ENCODE measurements at regions not wholly inside any gene's neighbourhood (a gene's known extent, or its start where the extent isn't known, plus 50 kb on each side); places are given as distances from the start of the nearest gene placed in this dataset.

GRCh38 chr7:110587294-110587693 lies 503.6 kb upstream of the LRRN3 start:
- no peak for TF ChIP-seq CTCF (IDR thresholded peaks at IDR 0.05)
- H3K36me3 ChIP-seq = no peaks in the 10 kb centered on the region
- DNase-seq (ENCODE audit: low spot score in 2 of 2) = no peak
- H3K27me3 ChIP-seq = no peaks in the 10 kb centered on the region
- no peak overlapping the region for H3K4me3 ChIP-seq
- intact Hi-C loops (cut with DNase I) = no loop called here
- no peaks in the 10 kb centered on the region for H3K9me3 ChIP-seq
- H3K27ac ChIP-seq = no peak overlapping the region
- H3K4me1 ChIP-seq = no peaks in the 10 kb centered on the region

- TF ChIP-seq CTCF (IDR thresholded peaks at IDR 0.05) = no peak
- H3K27me3 ChIP-seq = no peaks in the 10 kb centered on the region
- no peaks in the 10 kb centered on the region for H3K9me3 ChIP-seq
- H3K4me3 ChIP-seq = no peak overlapping the region
- no peak overlapping the region for H3K27ac ChIP-seq
- DNase-seq (ENCODE audit: low spot score in 2 of 2) = no peak
- H3K4me1 ChIP-seq = no peaks in the 10 kb centered on the region
- no peaks in the 10 kb centered on the region for H3K36me3 ChIP-seq
- intact Hi-C loops (cut with DNase I) = no loop called here
Observed at GRCh38 chr7:110590415-110590814, 500.5 kb upstream of the LRRN3 start.

GRCh38 chr7:110591341-110591740 lies 499.6 kb upstream of the LRRN3 start:
- no peaks in the 10 kb centered on the region for H3K4me1 ChIP-seq
- no peaks in the 10 kb centered on the region for H3K36me3 ChIP-seq
- intact Hi-C loops (cut with DNase I) = no loop called here
- DNase-seq (ENCODE audit: low spot score in 2 of 2) = no peak
- H3K27ac ChIP-seq = no peak overlapping the region
- H3K9me3 ChIP-seq = no peaks in the 10 kb centered on the region
- no peaks in the 10 kb centered on the region for H3K27me3 ChIP-seq
- no peak for TF ChIP-seq CTCF (IDR thresholded peaks at IDR 0.05)
- H3K4me3 ChIP-seq = no peak overlapping the region

GRCh38 chr7:110592557-110592956 lies 498.4 kb upstream of the LRRN3 start:
- Histone ChIP-seq H3K9me3 (no peaks in the 10 kb centered on the region), H3K36me3 (no peaks in the 10 kb centered on the region), H3K27ac (no peak overlapping the region), H3K4me3 (no peak overlapping the region), H3K27me3 (no peaks in the 10 kb centered on the region), H3K4me1 (no peaks in the 10 kb centered on the region)
- no peak for DNase-seq (ENCODE audit: low spot score in 2 of 2)
- intact Hi-C loops (cut with DNase I) = no loop called here
- no peak for TF ChIP-seq CTCF (IDR thresholded peaks at IDR 0.05)

- Histone ChIP-seq H3K9me3 (no peaks in the 10 kb centered on the region), H3K4me1 (no peaks in the 10 kb centered on the region), H3K4me3 (no peak overlapping the region), H3K27ac (no peak overlapping the region), H3K36me3 (no peaks in the 10 kb centered on the region), H3K27me3 (no peaks in the 10 kb centered on the region)
- TF ChIP-seq CTCF (IDR thresholded peaks at IDR 0.05) = no peak
- no peak for DNase-seq (ENCODE audit: low spot score in 2 of 2)
- intact Hi-C loops (cut with DNase I) = no loop called here
Observed at GRCh38 chr7:110593355-110593754, 497.6 kb upstream of the LRRN3 start.

GRCh38 chr7:110595694-110596093 lies 495.2 kb upstream of the LRRN3 start:
- intact Hi-C loops (cut with DNase I) = no loop called here

More at GRCh38 chr7:110595694-110596093, 495.2 kb upstream of the LRRN3 start:
- Histone ChIP-seq H3K4me3 (no peak overlapping the region), H3K4me1 (no peaks in the 10 kb centered on the region), H3K9me3 (no peaks in the 10 kb centered on the region), H3K27ac (no peak overlapping the region), H3K36me3 (no peaks in the 10 kb centered on the region), H3K27me3 (no peaks in the 10 kb centered on the region)
- TF ChIP-seq CTCF (IDR thresholded peaks at IDR 0.05) = no peak
- DNase-seq (ENCODE audit: low spot score in 2 of 2) = no peak

Measured in ascending aorta (tissue), 2 donors.